Right lobe of liver (tissue), 6 donors: ENCODE measurements at regions not wholly inside any gene's neighbourhood (a gene's known extent, or its start where the extent isn't known, plus 50 kb on each side); places are given as distances from the start of the nearest gene placed in this dataset.

Source experiments
- ATAC-seq, 4 donors: fragments of 200-7000 bp; cut with Tn5 transposase; one replicate each; pipeline ENCODE4 v1.9.1; 2020; ENCODE audit warnings: mild to moderate bottlenecking in 4 of 4, moderate library complexity in 4 of 4
- DNase-seq, 3 donors: peaks; one replicate each; pipeline ENCODE4 v3.0.0-alpha.2; 2020
- H3K27ac ChIP-seq, 3 donors: fragments of 200-600 bp; one replicate each; pipeline ENCODE4 v1.8.0; 2022
- H3K27me3 ChIP-seq, 2 donors: fragments of 200-600 bp; one replicate each; pipeline ENCODE4 v1.8.0; 2022
- H3K36me3 ChIP-seq, 4 donors: fragments of 200-600 bp; sonication (generic) in 1 of 4; one replicate each; pipeline versions ENCODE4 v1.5.1 to v1.8.0; 2017 to 2022; ENCODE audit warnings: control low read depth in 1 of 4
- H3K4me1 ChIP-seq, 4 donors: fragments of 200-600 bp; sonication (generic) in 1 of 4; one replicate each; pipeline versions ENCODE4 v1.5.1 to v1.8.0; 2017 to 2022; ENCODE audit warnings: control low read depth in 1 of 4
- H3K4me3 ChIP-seq, 3 donors: fragments of 200-600 bp; one replicate each; pipeline ENCODE4 v1.8.0; 2022
- H3K9me3 ChIP-seq, 4 donors: fragments of 200-600 bp; sonication (generic) in 1 of 4; one replicate each; pipeline versions ENCODE4 v1.5.1 to v1.8.0; 2017 to 2022; ENCODE audit warnings: control low read depth in 1 of 4
- POLR2A ChIP-seq: fragments of 450-650 bp; IDR thresholded peaks from one replicate; pipeline ENCODE4 v1.6.1; 2017; ENCODE audit warnings: antibody characterized with exemption, mild to moderate bottlenecking
- WGBS: methylation state at CpG from one replicate; pipeline ENCODE4 v1.1.6; 2018; ENCODE audit warnings: low coverage, low lambda C conversion rate; ENCODE audit not compliant: insufficient coverage; ENCODE audit errors: missing lambda C conversion rate; 5-methylcytosine and 5-hydroxymethylcytosine counted together
- intact Hi-C, 2 donors: fragments of 100-400 bp; cut with DNase I; formaldehyde crosslinking; loops; one replicate each; pipeline versions ENCODE4 v1.11.2 to v1.14.1; 2022
- TF ChIP-seq, protein P1 (sequence below), 4 donors: fragments of 200-600 bp in 3 of 4; fragments of 450-650 bp in 1 of 4; IDR thresholded peaks; one replicate each; pipeline versions ENCODE4 v1.5.1 to v1.8.0; 2016 to 2022; ENCODE audit warnings: antibody characterized with exemption in 4 of 4, mild to moderate bottlenecking in 2 of 4
- donor health status: DM: no; HTN: yes; CAD: no.
- donor health status: DM: no; HTN: no; CAD: no.
- donor health status: DM: no; HTN: no; CAD: no.
- donor health status: DM: no; HTN: yes; CAD: no.
- donor health status: DM: no; HTN: yes; CAD: no.

- H3K4me3 ChIP-seq, result no peak overlapping the region
- no peak overlapping the region for H3K27ac ChIP-seq
- H3K27me3 ChIP-seq, result no peaks in the 10 kb centered on the region
- no peak for DNase-seq
- intact Hi-C loops, result no loop called here
- no peaks in the 10 kb centered on the region for H3K4me1 ChIP-seq
- ATAC-seq, result no peak
- H3K9me3 ChIP-seq, result no peaks in the 10 kb centered on the region
- no peaks in the 10 kb centered on the region for H3K36me3 ChIP-seq
- TF ChIP-seq, protein P1, sequence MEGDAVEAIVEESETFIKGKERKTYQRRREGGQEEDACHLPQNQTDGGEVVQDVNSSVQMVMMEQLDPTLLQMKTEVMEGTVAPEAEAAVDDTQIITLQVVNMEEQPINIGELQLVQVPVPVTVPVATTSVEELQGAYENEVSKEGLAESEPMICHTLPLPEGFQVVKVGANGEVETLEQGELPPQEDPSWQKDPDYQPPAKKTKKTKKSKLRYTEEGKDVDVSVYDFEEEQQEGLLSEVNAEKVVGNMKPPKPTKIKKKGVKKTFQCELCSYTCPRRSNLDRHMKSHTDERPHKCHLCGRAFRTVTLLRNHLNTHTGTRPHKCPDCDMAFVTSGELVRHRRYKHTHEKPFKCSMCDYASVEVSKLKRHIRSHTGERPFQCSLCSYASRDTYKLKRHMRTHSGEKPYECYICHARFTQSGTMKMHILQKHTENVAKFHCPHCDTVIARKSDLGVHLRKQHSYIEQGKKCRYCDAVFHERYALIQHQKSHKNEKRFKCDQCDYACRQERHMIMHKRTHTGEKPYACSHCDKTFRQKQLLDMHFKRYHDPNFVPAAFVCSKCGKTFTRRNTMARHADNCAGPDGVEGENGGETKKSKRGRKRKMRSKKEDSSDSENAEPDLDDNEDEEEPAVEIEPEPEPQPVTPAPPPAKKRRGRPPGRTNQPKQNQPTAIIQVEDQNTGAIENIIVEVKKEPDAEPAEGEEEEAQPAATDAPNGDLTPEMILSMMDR (IDR thresholded peaks at IDR 0.05), result no peak
- TF ChIP-seq POLR2A, result no peak
These were observed 1006.5 kb downstream of the TBL1XR1 start for GRCh38 chr3:176190755-176191154.

DNA sequence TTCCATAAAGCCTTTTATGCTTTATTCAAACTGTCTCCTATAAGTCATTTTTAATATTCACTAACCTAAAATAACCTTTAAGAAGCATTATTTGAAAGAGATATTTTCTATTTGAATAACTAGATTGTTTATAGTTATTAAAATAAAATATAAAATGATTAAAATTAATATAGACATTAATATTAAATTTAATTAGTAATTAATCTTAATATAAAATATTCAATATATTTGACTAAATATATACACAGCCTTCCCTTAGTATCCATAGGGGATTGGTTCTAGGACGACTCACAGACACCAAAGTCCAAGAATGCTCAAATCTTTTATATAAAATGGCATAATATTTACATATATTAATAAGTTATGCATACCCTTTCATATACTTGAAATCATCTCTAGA is 1014.1 kb downstream of the TBL1XR1 start:
- H3K4me3 ChIP-seq, result no peak overlapping the region
- 26% methylated on average over 1 of the region's 1 CpG for WGBS
- no peaks in the 10 kb centered on the region for H3K27me3 ChIP-seq
- no peaks in the 10 kb centered on the region for H3K9me3 ChIP-seq
- H3K4me1 ChIP-seq, result no peaks in the 10 kb centered on the region
- H3K36me3 ChIP-seq, result no peaks in the 10 kb centered on the region
- H3K27ac ChIP-seq, result no peak overlapping the region
- intact Hi-C loops, result no loop called here
- DNase-seq (no peak), ATAC-seq (no peak)
- TF ChIP-seq, protein P1 (IDR thresholded peaks at IDR 0.05), result no peak
- TF ChIP-seq POLR2A, result no peak

- no peak overlapping the region for H3K4me3 ChIP-seq
- no peak overlapping the region for H3K27ac ChIP-seq
- no peaks in the 10 kb centered on the region for H3K9me3 ChIP-seq
- intact Hi-C loops, result no loop called here
- TF ChIP-seq, protein P1 (IDR thresholded peaks at IDR 0.05), result no peak
- no peak for TF ChIP-seq POLR2A
- no peaks in the 10 kb centered on the region for H3K36me3 ChIP-seq
- ATAC-seq, result no peak
- H3K4me1 ChIP-seq, result no peaks in the 10 kb centered on the region
- H3K27me3 ChIP-seq, result no peaks in the 10 kb centered on the region
- DNase-seq, result no peak
- 84% methylated on average over 6 of the region's 6 CpGs for WGBS
These were observed 1023.2 kb downstream of the TBL1XR1 start for GRCh38 chr3:176174060-176174459.

- WGBS, result 67% methylated on average over 1 of the region's 1 CpG
- Histone ChIP-seq H3K4me3 (no peak overlapping the region), H3K36me3 (no peaks in the 10 kb centered on the region), H3K4me1 (no peaks in the 10 kb centered on the region), H3K9me3 (no peaks in the 10 kb centered on the region), H3K27me3 (no peaks in the 10 kb centered on the region), H3K27ac (no peak overlapping the region)
- DNase-seq, result no peak
- intact Hi-C loops, result no loop called here
- TF ChIP-seq POLR2A, result no peak
- TF ChIP-seq, protein P1 (IDR thresholded peaks at IDR 0.05), result no peak
- no peak for ATAC-seq
These were observed 1024.8 kb downstream of the TBL1XR1 start for GRCh38 chr3:176172492-176172891.

GRCh38 chr3:176167272-176167671 is 1030.0 kb downstream of the TBL1XR1 start:
- ATAC-seq (no peak), DNase-seq (no peak)
- Histone ChIP-seq H3K36me3 (no peaks in the 10 kb centered on the region), H3K4me1 (no peaks in the 10 kb centered on the region), H3K9me3 (no peaks in the 10 kb centered on the region), H3K27me3 (no peaks in the 10 kb centered on the region), H3K27ac (no peak overlapping the region), H3K4me3 (no peak overlapping the region)
- intact Hi-C loops, result no loop called here
- 42% methylated on average over 2 of the region's 2 CpGs for WGBS
- no peak for TF ChIP-seq POLR2A
- TF ChIP-seq, protein P1 (IDR thresholded peaks at IDR 0.05), result no peak
